HT1080 (cell line): ENCODE measurements at regions not wholly inside any gene's neighbourhood (a gene's known extent, or its start where the extent isn't known, plus 50 kb on each side); places are given as distances from the start of the nearest gene placed in this dataset.

Experiments used
- DNase-seq: peaks from one replicate; pipeline ENCODE4 v3.0.0-alpha.2; 2015; ENCODE audit warnings: low read depth

GRCh38 chr11:27907530-27907929 lies 200.4 kb downstream of the KIF18A start:
- DNase-seq = no peak

DNA sequence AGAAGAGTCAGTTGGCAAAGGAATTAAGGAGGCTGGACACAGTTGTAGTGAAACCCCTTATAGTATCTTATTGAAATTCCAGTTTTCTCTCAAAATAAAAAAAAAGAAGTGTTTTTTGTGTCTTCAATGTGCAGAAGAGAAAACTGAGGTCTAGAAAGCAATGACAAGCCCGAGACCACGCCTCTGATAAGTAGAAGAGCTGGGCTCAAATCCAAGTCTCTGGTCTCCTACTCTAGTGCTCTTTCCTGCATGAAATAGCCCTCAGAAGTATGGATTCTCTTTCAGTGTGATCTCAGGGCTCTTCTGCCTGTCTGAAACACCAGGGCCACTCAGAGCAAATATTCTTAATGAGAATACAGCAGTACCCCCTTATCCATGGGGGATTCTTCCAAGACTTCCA lies 200.9 kb downstream of the KIF18A start:
- no peak for DNase-seq

GRCh38 chr11:27904358-27905055 lies 203.4 kb downstream of the KIF18A start:
- peak; percentile 89 for DNase-seq

- DNase-seq = peak; percentile 84
Measured at GRCh38 chr11:27902981-27903624, 202.8 kb upstream of the BDNF start.

GRCh38 chr11:27898166-27898565 lies 197.9 kb upstream of the BDNF start:
- peak; percentile 26 for DNase-seq

GRCh38 chr11:27896096-27896495 lies 195.8 kb upstream of the BDNF start:
- DNase-seq = no peak

DNA sequence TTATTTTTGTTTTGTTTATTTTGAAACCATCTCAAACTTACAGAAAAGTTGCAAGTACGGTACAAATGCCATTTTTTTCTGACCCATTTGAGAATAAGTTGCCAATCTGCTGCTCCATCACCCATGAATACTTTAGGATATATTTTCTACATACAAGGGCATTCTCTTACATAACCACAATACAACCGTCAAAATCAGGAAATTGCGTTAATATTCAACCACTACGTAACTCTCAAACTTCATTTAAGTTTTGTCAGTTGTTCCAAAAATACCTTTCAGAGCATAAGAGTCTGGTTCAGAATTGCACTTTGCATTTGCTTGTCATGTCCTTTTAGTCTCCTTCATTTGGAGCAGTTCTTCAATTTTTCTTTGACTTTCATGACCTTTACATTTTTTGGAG lies 194.3 kb upstream of the BDNF start:
- no peak for DNase-seq

GRCh38 chr11:27886857-27887256 lies 186.6 kb upstream of the BDNF start:
- no peak for DNase-seq

- peak; percentile 48 for DNase-seq
Measured at GRCh38 chr11:27882066-27882697, 181.9 kb upstream of the BDNF start.

- peak; percentile 7 for DNase-seq
Measured at GRCh38 chr11:27875831-27876775, 175.8 kb upstream of the BDNF start.

DNA sequence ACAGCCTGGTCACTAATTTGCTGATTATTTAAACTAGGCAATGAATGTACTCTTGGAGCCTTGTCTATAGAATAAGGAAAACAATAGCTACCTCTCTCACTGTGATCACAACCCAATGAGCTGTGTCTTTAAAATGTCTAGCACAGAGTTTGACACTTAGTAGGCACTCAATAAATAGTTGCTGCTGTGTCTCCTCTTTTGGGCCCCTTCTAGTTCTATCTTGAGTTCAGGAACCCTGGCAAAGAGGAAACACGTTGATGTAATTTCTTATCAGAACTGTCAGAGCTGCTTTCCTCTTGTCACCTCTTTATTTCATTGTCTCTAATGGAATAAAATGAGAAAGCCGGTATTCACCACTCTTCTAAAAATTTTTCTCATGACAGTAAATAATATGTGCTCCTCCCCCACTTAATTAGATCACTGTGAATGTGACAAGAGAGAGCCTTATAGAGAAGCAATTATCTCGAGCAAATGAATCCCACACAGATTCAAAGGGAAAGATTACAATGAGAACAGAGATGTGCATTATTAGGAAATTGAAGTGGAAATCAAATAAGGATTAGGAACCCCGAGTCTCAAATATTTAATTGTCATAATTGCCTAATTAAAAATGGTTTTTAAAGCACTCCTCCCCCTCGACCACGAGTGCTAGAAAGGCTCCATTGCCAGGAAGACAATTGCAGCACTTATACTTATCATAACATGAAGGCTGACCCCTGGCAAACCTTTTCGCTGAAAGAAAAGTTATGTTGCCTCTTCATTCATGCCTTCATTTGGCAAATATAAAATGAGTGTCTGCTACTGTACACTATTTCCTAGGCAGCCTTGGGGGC lies 175.0 kb upstream of the BDNF start:
- no peak for DNase-seq

DNA sequence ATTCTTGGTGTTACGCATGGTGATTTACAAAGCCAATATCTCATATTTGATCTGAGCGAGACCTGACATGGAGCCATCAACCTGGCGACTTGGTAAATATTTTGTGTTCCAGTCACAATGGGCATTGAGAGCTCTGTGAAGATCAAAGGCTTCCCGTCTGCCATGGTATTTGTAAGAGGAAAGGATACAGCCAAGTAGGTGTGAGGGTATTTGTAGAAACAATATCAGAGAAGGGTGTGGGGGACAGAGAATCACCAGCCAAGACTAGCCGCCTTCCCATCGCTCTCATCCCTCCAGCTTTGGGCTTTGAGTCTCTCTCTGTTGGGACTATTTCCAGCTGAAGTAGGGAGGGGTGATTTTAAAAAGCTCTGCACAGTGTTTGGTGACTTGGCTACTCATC lies 173.4 kb upstream of the BDNF start:
- DNase-seq = no peak

GRCh38 chr11:27871056-27871455 lies 170.8 kb upstream of the BDNF start:
- no peak for DNase-seq

GRCh38 chr11:27869701-27870100 lies 169.4 kb upstream of the BDNF start:
- DNase-seq = no peak

DNA sequence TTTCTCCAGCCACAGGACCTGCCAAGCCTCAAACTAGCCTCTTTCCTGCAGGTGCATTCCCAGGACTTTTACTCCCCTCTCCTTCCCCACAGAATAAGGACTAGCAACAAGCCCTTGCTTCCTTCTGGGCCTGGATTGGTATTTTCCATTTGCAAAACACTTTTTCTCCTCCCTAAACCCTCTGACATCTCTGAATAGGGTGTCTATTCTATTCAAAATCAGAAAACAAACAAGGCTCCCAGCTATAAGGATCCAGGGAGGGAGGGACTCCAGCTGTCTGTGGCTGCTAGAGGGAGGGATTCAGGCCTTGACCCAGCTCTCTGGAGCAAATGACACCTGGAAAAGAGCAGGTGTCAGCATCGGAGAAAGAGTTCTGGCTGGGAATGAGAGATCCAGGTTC lies 168.5 kb upstream of the BDNF start:
- no peak for DNase-seq

DNA sequence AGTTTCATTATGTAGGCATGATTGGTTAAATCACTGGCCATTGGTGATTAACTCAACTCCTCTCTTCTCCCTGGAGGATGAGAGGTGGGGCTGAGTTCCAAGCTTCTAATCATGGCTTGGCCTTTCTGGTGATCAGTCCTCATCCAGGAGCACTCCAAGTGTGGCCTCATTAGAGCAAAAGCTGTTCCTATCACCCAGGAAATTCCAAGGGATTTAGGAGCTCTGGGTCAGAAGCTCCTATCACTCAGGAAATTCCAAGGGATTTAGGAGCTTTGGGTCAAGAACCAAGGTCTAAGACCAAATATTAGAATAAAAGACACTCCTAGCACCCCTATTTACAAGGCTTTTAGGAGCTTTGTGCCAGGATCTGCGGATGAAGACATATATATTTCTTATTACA lies 168.0 kb upstream of the BDNF start:
- no peak for DNase-seq

- no peak for DNase-seq
Measured at GRCh38 chr11:27865105-27865504, 164.8 kb upstream of the BDNF start.

DNA sequence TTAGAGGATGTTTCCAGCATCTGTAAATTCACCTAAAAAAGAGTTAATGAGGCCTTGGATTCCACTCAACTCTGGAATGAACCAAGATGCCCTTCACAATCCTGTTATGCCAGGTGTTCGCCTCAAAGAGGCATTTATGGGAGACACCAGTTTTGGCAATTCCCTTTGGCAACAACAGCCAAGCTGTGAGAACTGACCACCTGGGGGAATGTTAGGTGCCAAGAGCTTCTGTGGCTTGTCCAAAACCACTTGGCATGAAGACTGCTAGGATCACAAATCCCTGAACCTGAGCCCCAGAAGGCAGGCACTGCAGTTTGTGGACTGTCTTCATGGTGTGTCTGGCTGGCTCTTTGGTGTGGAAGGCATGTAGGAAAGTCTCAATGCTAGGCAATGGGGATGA lies 164.4 kb upstream of the BDNF start:
- no peak for DNase-seq

DNA sequence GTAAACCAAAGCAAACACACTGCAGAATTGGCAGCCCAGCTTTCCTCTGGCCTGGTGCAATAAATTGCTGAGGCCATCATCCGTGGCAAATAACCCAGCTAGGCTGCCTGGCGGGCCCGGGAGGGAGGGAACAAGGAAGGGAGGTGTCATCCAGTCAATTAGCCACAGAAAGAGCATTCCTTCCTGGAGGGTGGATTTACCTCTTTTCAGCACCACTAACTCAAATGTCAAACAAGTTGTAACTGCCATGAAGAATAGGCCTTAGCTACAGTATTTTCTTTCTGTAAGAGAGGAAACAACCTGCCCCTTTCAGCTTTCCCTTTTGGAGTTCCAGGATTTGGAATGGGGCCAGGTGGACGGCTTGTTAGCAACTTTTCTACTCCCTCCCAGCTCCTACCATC lies 163.8 kb upstream of the BDNF start:
- no peak for DNase-seq

GRCh38 chr11:27863637-27864036 lies 163.4 kb upstream of the BDNF start:
- no peak for DNase-seq
